Progenitor cell of endocrine pancreas (in vitro differentiated cells): ENCODE measurements at regions not wholly inside any gene's neighbourhood (a gene's known extent, or its start where the extent isn't known, plus 50 kb on each side); places are given as distances from the start of the nearest gene placed in this dataset.

Experiments
- DNase-seq: peaks from one replicate; pipeline ENCODE4 v3.0.0; 2021; ENCODE audit warnings: low spot score; ENCODE audit not compliant: unreplicated experiment
- H3K27ac Mint-ChIP-seq: 2 replicates; pipeline ENCODE4 v1.8.0; 2021; ENCODE audit warnings: mild to moderate bottlenecking, moderate library complexity, mixed read lengths
- H3K27me3 Mint-ChIP-seq: 2 replicates; pipeline ENCODE4 v1.8.0; 2021; ENCODE audit warnings: mixed read lengths
- H3K36me3 Mint-ChIP-seq: 2 replicates; pipeline ENCODE4 v1.8.0; 2022; ENCODE audit warnings: mixed read lengths; ENCODE audit not compliant: insufficient read depth
- H3K4me1 Mint-ChIP-seq: 2 replicates; pipeline ENCODE4 v1.8.0; 2021; ENCODE audit warnings: low read depth, mixed read lengths
- H3K4me3 Mint-ChIP-seq: 2 replicates; pipeline ENCODE4 v1.8.0; 2021; ENCODE audit warnings: low read depth, mild to moderate bottlenecking, moderate library complexity, mixed read lengths
- H3K9me3 Mint-ChIP-seq: 2 replicates; pipeline ENCODE4 v1.8.0; 2021; ENCODE audit warnings: low read depth, mixed read lengths
- CTCF ChIP-seq: fragments of 200-600 bp; sonication (generic); IDR thresholded peaks from one replicate; pipeline ENCODE4 v1.5.0; 2021; ENCODE audit warnings: antibody characterized with exemption, mild to moderate bottlenecking; ENCODE audit not compliant: unreplicated experiment

- H3K27ac Mint-ChIP-seq, result no peak overlapping the region
- peaks cover 22% of the 10 kb centered on the region for H3K27me3 Mint-ChIP-seq
- no peaks in the 10 kb centered on the region for H3K4me1 Mint-ChIP-seq
- no peaks in the 10 kb centered on the region for H3K9me3 Mint-ChIP-seq
- DNase-seq, result no peak
- H3K36me3 Mint-ChIP-seq, result no peaks in the 10 kb centered on the region
- TF ChIP-seq CTCF, result no peak
- H3K4me3 Mint-ChIP-seq, result no peak overlapping the region
Observed at GRCh38 chr7:67805921-67806471, 809.4 kb downstream of the TYW1 start.

GRCh38 chr7:67807826-67808225 lies 811.2 kb downstream of the TYW1 start:
- Mint-ChIP-seq H3K4me3 (no peak overlapping the region), H3K36me3 (no peaks in the 10 kb centered on the region), H3K4me1 (no peaks in the 10 kb centered on the region), H3K9me3 (no peaks in the 10 kb centered on the region), H3K27me3 (peaks cover 23% of the 10 kb centered on the region), H3K27ac (no peak overlapping the region)
- DNase-seq, result no peak
- no peak for TF ChIP-seq CTCF

- H3K27ac Mint-ChIP-seq, result no peak overlapping the region
- peaks cover 2% of the 10 kb centered on the region for H3K4me1 Mint-ChIP-seq
- no peak for TF ChIP-seq CTCF
- H3K9me3 Mint-ChIP-seq, result no peaks in the 10 kb centered on the region
- no peak for DNase-seq
- H3K4me3 Mint-ChIP-seq, result no peak overlapping the region
- H3K36me3 Mint-ChIP-seq, result no peaks in the 10 kb centered on the region
- peaks cover 15% of the 10 kb centered on the region for H3K27me3 Mint-ChIP-seq
Observed at GRCh38 chr7:67809586-67809985, 813.0 kb downstream of the TYW1 start.

GRCh38 chr7:67813621-67814292 lies 817.1 kb downstream of the TYW1 start:
- H3K4me1 Mint-ChIP-seq, result peaks cover 2% of the 10 kb centered on the region
- H3K9me3 Mint-ChIP-seq, result peaks cover 4% of the 10 kb centered on the region
- peaks cover 10% of the 10 kb centered on the region for H3K27me3 Mint-ChIP-seq
- no peak for TF ChIP-seq CTCF
- H3K27ac Mint-ChIP-seq, result no peak overlapping the region
- H3K4me3 Mint-ChIP-seq, result no peak overlapping the region
- DNase-seq, result no peak
- H3K36me3 Mint-ChIP-seq, result peaks cover 1% of the 10 kb centered on the region

GRCh38 chr7:67817481-67817880 lies 820.8 kb downstream of the TYW1 start:
- Mint-ChIP-seq H3K27me3 (peaks cover 8% of the 10 kb centered on the region), H3K4me3 (no peak overlapping the region), H3K36me3 (peaks cover 1% of the 10 kb centered on the region), H3K4me1 (peaks cover 2% of the 10 kb centered on the region), H3K27ac (no peak overlapping the region), H3K9me3 (peaks cover 4% of the 10 kb centered on the region)
- no peak for TF ChIP-seq CTCF
- no peak for DNase-seq
